A172 (cell line): ENCODE measurements at regions not wholly inside any gene's neighbourhood (a gene's known extent, or its start where the extent isn't known, plus 50 kb on each side); places are given as distances from the start of the nearest gene placed in this dataset.
"Not testable (repeated sequence)": the region's sequence is repeated elsewhere in the genome, so short reads cannot be mapped to it uniquely, and the experiment has no call there.

Experiments used
- DNase-seq: peaks from one replicate; pipeline ENCODE4 v3.0.0-alpha.2; 2015; ENCODE audit warnings: low spot score

DNA sequence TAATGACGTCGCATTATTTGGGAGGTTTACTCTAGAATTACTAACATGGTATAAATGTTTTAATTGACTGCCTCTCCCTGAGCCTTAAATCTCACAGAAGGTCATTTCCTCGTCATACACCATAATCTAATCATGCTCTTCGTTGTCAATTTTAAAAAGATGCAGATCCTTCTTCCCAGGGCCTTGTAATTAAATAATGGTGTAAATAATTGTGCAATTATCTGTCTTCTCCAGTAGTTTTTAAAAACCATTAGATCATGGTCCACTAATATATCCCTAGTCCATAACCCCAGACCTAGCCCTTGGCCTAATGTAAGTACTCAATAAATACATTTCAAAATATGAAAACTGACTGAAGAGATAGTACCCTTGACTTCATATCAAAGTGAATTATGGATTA is 181.5 kb upstream of the GNAI1 start:
- no peak for DNase-seq

DNA sequence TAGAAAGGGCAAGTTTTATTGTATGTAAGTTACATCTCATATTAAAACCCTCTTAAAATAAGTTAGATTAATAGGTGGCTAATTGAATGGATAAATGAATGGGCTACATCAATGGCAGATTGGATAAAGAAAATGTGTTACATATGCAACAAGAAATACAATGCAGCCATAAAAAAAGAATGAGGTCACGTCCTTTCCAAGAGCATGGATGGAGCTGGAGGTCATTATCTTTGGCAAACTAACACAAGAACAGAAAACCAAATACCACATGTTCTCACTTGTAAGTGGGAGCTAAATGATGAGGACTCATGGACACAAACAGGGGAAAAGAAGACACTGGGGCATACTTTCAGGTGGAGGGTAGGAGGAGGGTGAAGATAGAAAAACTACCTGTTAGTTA is 182.2 kb upstream of the GNAI1 start:
- DNase-seq = no peak

- DNase-seq = no peak
Measured at GRCh38 chr7:79951415-79951814, 183.2 kb upstream of the GNAI1 start.

DNA sequence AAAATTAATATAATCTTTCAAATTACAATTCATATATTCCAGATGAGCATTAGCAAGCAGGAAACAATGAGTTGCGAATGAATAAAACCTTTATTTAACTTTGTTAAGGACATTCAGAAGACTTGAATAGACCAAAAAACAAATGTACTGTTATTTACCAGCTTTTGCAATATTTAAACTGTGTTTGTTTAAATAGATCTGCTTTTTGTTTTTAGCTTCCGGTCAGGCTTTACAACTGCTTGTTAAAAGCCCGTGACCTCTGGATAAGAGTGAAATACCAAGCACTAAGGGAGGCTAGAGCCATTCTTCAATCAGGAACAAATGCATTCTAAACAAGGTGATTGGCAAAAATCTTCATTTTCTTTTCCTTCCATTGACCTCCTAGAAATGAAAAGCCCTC is 184.9 kb upstream of the GNAI1 start:
- no peak for DNase-seq

DNA sequence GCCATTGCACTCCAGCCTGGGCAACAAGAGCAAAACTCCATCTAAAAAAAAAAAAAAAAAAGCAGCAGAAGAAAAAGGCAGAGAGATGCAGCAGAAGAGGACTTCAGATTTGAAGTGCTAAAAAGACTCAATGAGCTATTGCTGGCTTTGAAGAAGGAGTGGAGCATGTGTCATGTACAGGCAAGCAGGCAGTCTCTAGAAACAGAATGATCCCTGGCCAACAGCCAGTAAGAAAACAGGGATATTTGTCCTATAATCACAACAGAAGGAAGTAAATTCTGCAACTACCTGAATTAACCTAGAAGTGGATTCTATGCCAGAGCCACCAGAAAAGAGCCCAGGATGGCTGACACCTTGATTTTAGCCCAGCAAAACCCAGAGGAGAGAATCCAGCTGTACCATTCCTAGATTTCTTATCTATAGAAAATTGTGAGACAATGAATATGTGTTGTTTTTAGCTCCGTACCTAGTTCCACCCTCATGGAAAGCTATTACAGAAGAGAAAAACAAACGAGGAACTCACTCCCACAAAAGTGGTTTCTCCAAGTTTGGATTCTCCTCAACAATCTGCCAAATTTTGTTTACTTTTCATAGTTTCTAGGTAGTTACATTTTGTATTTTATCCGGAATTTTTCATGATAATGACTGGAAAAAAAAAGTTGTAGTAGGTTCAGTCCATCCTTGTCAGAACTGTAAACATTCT is 198.2 kb upstream of the GNAI1 start:
- DNase-seq = no peak

DNA sequence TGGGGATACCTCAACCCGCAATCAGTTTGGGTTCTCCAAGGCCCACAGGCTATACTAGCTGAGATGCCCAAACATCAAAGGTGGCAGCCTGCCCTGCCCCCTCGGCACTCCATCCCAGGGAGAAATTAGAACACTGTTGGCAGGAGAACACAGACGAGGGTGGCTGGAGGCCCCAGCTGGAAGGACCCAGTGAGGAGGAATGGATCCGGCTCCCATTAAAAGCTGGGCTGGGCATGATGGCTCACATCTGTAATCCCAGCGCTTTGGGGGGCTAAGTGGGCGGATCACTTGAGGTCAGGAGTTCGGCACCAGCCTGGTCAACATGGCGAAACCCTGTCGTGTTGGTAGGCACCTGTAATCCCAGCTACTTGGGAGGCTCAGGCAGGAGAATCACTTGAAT is 199.9 kb upstream of the GNAI1 start:
- no peak for DNase-seq

DNA sequence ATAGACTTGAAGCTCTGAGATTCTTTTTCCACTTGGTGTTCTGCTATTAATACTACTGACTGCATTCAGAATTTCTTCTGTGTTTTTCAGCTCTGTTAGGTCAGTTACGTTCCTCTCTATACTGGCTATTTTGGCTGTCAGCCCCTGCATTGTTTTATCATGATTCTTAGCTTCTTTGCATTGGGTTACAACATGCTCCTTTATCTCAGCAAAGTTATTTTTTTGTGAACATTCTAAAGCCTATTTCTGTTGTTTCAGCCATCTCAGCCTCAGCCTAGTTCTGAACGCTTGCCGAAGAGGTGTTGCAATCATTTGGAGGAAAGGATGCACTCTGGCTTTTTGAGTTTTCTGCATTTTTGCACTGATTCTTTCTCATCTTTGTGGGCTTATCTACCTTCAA is 201.5 kb upstream of the GNAI1 start:
- DNase-seq = no peak

DNA sequence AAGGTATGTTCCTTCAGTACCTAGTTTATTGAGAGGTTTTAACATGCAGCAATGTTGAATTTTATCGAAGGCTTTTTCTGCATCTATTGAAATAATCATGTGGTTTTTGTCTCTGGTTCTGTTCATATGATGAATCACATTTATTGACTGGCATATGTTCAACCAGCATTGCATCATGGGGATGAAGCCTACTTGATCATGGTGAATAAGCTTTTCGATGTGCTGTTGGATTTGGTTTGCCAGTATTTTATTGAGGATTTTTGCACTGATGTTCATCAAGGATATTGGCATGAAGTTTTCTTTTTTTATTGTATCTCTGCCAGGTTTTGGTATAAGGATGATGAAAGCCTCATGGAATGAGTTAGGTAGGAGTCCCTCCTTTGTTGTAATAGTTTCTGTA is 204.0 kb upstream of the GNAI1 start:
- no peak for DNase-seq

DNA sequence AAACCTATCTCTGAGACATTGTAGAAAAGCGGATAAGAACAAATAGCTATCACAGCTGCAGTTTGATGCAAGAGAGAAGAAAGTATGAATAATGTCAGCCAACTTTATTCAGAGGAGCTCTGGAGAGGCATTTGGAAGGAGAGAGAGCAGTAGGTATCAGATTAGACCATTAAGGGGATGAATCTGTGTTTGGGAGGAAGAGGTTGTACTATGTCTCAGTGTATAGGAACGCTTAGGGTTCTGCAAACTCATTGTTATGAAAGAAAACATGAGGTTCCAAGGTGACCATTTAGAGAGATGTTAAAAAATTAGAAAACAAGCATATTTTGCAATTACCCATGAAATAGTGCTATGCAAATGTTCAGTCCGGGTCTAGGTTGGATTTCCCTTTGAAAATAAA is 207.5 kb upstream of the GNAI1 start:
- no peak for DNase-seq

- no peak for DNase-seq
Measured at GRCh38 chr7:79923953-79924352, 210.7 kb upstream of the GNAI1 start.

DNA sequence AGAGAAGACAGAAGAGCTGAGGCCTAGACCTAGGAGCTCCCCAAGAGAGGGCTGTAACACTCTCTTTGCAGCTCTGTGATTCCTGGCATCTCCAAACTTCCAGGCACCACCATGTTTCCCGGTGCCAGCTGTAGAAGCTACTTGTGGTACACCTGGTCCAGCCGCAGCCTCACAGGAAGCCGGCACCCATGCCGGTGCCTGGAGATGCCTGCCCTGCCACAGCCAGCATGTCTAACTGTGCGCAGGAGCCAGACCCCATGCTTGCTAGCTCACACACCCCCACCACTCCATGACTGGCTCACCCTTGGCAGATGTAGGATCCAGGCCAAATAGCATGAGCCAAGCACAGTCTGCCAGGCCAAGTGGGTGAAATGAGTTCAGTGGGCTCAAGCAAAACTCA is 211.7 kb upstream of the GNAI1 start:
- DNase-seq = no peak

DNA sequence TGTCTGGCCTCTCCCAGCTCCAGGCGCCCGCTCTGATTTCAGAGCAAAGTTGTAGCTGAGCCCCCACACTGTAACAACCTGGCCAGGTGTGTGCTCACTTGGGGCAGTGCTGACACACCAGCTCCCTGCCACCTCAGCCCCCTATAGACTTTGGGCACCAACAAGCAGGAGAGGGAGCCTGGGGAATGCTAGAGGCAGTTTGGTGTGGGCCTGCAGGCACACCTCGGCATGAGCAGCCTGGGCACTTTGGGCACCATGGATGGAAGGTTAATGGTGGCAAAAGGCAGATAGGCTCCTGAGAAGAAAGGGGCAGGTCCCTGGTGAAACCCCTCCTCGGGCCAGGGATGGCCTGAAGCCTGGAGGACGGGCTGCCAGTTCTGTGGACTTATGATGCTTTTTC is 212.7 kb upstream of the GNAI1 start:
- no peak for DNase-seq

DNA sequence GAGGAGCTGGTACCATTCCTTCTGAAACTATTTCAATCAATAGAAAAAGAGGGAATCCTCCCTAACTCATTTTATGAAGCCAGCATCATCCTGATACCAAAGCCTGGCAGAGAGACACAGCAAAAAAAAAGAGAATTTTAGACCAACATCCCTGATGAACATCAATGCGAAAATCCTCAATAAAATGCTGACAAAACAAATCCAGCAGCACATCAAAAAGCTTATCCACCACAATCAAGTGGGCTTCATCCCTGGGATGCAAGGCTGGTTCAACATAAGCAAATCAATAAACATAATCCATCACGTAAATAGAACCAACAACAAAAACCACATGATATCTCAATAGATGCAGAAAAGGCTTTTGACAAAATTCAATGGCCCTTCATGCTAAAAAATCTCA is 216.0 kb upstream of the GNAI1 start:
- DNase-seq = not testable (repeated sequence)

GRCh38 chr7:79915346-79915745 is 219.3 kb upstream of the GNAI1 start:
- DNase-seq = not testable (repeated sequence)

GRCh38 chr7:79912213-79912633 is 222.4 kb upstream of the GNAI1 start:
- DNase-seq = no peak

GRCh38 chr7:79911420-79911819 is 223.2 kb upstream of the GNAI1 start:
- no peak for DNase-seq

DNA sequence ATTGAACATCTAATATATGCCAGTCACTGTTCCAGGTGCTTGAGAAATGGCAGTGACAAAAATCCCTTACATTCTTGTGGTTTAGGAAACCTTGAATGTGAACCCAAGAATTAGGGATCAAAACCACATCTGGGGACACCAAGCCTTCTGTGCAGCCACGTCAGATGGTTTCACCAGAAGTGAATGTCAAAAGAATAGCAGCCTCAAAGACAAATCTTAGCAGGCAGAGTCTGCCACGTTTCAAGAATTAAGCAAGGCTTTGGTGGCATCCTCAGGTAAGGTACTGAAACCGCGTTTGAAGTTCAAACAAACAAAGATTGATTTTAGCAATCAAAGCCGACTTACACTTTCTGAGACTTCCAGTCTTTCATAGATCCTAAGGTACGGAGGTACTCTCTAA is 225.5 kb upstream of the GNAI1 start:
- DNase-seq = no peak

- no peak for DNase-seq
Measured at GRCh38 chr7:79897166-79897565, 237.5 kb upstream of the GNAI1 start.

DNA sequence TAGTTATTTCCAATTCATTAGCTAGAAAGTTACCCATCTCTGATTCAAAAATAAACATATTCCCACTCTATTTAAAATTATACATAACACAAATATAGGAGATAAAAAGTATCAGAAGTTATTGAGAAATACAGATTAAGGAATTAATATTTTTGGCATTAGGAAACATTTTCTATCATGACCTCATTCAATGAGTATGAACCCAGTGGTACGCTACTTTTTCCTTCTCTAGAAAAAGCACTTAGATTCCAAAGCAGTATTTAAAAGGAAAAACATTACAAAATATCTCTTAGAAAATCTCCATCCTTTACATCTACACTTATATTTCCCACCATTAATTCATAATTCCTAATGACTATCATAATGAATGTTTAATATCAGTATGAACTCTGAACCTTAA is 240.6 kb upstream of the GNAI1 start:
- DNase-seq = no peak

DNA sequence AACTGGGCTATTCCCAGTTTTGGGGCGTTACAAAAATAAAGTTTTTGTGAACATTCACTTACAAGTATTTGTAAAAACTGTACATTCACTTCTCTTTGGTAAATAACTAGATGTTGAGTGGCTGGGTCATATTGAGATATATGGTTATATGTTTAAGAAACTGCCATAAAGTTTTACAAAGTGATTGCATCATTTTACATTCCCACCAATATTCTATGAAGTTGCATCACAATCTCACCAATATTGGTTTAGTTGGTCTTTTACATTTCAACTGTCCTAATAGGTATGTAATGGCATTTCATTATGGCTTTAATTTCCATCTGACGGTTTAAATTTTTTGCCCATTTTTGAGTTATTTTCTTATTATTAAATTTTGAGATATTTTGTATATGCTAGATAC is 251.7 kb upstream of the GNAI1 start:
- no peak for DNase-seq

DNA sequence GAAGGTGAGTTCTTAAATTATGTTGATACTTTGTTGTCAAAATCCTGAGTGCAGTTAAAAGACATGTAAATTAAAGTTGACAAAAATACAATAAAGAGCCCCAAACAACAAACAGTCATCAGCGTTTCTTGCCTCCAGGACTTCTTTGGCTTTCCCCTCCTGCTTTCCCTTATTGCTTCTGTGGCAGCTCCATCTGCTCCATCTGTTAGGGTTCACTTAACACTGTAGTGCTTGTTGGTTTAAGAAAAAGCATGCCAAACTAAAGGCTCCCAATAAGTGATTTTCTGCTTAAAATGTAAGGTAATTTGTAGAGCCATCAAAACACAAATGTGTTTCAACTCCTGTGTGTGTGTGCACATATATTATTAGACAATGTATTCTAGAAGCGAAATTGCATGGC is 254.3 kb upstream of the GNAI1 start:
- DNase-seq = no peak

- DNase-seq = no peak
Measured at GRCh38 chr7:79877874-79878465, 256.7 kb upstream of the GNAI1 start.

DNA sequence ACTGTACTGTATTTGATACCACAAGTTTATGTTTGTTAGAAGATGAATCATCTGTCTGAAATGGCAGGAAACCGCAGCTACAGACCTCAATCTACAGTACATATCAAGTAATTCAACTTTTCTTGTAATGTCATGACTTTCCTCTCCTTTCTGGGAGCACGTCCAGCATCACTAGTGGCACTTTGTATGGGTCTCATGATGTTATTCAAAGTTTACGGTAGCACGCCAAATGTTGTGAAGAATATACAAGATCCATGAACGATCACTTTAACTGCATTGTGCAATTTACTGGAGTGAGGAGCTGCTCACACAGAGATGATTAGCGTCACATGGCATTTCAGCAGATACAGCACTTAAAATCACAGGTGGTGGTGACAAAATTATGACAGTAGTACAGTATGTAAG is 257.8 kb upstream of the GNAI1 start:
- DNase-seq = peak; percentile 88

GRCh38 chr7:79874797-79875196 is 259.8 kb upstream of the GNAI1 start:
- no peak for DNase-seq
